ENCODE measurements at regions not wholly inside any gene's neighbourhood (a gene's known extent, or its start where the extent isn't known, plus 50 kb on each side); places are given as distances from the start of the nearest gene placed in this dataset.

DNA sequence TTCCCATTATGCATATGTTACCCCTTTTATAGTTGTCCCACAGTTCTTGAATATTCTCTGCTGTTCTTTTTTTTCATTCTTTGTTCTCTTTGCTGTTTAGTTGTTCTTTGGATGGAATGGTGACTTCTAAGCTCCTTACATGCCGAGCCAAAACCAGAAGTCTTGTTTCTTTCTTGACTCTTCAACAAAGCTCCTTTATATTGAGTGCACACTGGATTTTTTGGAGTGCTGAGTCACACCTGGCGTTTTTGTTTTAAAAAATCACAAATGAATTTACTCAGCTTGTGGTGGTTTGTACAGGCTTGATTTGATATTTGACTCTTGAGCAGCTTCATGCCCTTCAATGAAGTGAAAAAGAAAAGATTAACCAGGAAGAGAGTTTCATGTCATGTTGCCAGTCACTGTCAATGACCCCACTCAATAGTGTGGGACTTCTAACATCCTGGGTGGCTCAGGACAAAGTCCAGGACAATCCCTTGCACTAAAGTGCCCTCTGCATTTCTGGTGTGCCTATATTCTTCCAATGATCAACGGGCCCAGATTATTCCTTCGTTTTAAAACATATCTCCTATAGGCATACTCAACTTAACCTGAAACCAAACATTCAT, 112.4 kb upstream of the SLC38A4 start (continued):
- TF ChIP-seq, protein P1, sequence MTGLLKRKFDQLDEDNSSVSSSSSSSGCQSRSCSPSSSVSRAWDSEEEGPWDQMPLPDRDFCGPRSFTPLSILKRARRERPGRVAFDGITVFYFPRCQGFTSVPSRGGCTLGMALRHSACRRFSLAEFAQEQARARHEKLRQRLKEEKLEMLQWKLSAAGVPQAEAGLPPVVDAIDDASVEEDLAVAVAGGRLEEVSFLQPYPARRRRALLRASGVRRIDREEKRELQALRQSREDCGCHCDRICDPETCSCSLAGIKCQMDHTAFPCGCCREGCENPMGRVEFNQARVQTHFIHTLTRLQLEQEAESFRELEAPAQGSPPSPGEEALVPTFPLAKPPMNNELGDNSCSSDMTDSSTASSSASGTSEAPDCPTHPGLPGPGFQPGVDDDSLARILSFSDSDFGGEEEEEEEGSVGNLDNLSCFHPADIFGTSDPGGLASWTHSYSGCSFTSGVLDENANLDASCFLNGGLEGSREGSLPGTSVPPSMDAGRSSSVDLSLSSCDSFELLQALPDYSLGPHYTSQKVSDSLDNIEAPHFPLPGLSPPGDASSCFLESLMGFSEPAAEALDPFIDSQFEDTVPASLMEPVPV (CRISPR knock-in tag; IDR thresholded peaks at IDR 0.05), result no peak
- peak; percentile 75 for TF ChIP-seq GATAD2A (CRISPR knock-in tag; IDR thresholded peaks at IDR 0.05)
- TF ChIP-seq, protein P2, sequence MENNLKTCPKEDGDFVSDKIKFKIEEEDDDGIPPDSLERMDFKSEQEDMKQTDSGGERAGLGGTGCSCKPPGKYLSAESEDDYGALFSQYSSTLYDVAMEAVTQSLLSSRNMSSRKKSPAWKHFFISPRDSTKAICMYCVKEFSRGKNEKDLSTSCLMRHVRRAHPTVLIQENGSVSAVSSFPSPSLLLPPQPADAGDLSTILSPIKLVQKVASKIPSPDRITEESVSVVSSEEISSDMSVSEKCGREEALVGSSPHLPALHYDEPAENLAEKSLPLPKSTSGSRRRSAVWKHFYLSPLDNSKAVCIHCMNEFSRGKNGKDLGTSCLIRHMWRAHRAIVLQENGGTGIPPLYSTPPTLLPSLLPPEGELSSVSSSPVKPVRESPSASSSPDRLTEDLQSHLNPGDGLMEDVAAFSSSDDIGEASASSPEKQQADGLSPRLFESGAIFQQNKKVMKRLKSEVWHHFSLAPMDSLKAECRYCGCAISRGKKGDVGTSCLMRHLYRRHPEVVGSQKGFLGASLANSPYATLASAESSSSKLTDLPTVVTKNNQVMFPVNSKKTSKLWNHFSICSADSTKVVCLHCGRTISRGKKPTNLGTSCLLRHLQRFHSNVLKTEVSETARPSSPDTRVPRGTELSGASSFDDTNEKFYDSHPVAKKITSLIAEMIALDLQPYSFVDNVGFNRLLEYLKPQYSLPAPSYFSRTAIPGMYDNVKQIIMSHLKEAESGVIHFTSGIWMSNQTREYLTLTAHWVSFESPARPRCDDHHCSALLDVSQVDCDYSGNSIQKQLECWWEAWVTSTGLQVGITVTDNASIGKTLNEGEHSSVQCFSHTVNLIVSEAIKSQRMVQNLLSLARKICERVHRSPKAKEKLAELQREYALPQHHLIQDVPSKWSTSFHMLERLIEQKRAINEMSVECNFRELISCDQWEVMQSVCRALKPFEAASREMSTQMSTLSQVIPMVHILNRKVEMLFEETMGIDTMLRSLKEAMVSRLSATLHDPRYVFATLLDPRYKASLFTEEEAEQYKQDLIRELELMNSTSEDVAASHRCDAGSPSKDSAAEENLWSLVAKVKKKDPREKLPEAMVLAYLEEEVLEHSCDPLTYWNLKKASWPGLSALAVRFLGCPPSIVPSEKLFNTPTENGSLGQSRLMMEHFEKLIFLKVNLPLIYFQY (CRISPR knock-in tag; IDR thresholded peaks at IDR 0.05; ENCODE audit: borderline replicate concordance), result no peak
- TF ChIP-seq ZNF460 (CRISPR knock-in tag; IDR thresholded peaks at IDR 0.05; ENCODE audit: borderline replicate concordance), result no peak
- TF ChIP-seq WIZ (CRISPR knock-in tag; IDR thresholded peaks at IDR 0.05), result no peak
- TF ChIP-seq, protein P3, sequence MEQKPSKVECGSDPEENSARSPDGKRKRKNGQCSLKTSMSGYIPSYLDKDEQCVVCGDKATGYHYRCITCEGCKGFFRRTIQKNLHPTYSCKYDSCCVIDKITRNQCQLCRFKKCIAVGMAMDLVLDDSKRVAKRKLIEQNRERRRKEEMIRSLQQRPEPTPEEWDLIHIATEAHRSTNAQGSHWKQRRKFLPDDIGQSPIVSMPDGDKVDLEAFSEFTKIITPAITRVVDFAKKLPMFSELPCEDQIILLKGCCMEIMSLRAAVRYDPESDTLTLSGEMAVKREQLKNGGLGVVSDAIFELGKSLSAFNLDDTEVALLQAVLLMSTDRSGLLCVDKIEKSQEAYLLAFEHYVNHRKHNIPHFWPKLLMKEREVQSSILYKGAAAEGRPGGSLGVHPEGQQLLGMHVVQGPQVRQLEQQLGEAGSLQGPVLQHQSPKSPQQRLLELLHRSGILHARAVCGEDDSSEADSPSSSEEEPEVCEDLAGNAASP (CRISPR knock-in tag; IDR thresholded peaks at IDR 0.05; ENCODE audit: borderline replicate concordance), result peak; percentile 69; the same call in 1 of the 2 replicates
- TF ChIP-seq ATM (IDR thresholded peaks at IDR 0.05; ENCODE audit: borderline replicate concordance), result no peak
- no peak for TF ChIP-seq TSC22D2 (CRISPR knock-in tag; IDR thresholded peaks at IDR 0.05; ENCODE audit: borderline replicate concordance)
- peak; percentile 48; the same call in 1 of the 2 replicates for TF ChIP-seq KAT8 (CRISPR knock-in tag; IDR thresholded peaks at IDR 0.05)
- TF ChIP-seq, protein P4, sequence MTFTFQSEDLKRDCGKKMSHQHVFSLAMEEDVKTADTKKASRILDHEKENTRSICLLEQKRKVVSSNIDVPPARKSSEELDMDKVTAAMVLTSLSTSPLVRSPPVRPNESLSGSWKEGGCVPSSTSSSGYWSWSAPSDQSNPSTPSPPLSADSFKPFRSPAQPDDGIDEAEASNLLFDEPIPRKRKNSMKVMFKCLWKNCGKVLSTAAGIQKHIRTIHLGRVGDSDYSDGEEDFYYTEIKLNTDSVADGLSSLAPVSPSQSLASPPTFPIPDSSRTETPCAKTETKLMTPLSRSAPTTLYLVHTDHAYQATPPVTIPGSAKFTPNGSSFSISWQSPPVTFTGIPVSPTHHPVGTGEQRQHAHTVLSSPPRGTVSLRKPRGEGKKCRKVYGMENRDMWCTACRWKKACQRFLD (CRISPR knock-in tag; IDR thresholded peaks at IDR 0.05; ENCODE audit: borderline replicate concordance), result no peak
- no peak for TF ChIP-seq ZNF747 (CRISPR knock-in tag; IDR thresholded peaks at IDR 0.05; ENCODE audit: borderline replicate concordance)
- no peak for TF ChIP-seq ZNF749 (CRISPR knock-in tag; IDR thresholded peaks at IDR 0.05; ENCODE audit: borderline replicate concordance)
- no peak for TF ChIP-seq NFKBIZ (CRISPR knock-in tag; IDR thresholded peaks at IDR 0.05)
- TF ChIP-seq NFE2L1 (CRISPR knock-in tag; IDR thresholded peaks at IDR 0.05; ENCODE audit: borderline replicate concordance), result no peak
- TF ChIP-seq, protein P5, sequence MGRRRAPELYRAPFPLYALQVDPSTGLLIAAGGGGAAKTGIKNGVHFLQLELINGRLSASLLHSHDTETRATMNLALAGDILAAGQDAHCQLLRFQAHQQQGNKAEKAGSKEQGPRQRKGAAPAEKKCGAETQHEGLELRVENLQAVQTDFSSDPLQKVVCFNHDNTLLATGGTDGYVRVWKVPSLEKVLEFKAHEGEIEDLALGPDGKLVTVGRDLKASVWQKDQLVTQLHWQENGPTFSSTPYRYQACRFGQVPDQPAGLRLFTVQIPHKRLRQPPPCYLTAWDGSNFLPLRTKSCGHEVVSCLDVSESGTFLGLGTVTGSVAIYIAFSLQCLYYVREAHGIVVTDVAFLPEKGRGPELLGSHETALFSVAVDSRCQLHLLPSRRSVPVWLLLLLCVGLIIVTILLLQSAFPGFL (CRISPR knock-in tag; IDR thresholded peaks at IDR 0.05), result no peak
- TF ChIP-seq SOX13 (IDR thresholded peaks at IDR 0.05), result no peak
- TF ChIP-seq SOX13 (CRISPR knock-in tag; conservative IDR thresholded peaks at IDR 0.05 in 1 of 2, IDR thresholded peaks at IDR 0.05 in 1 of 2), result peak in 1 of 2 experiments; percentile 66; a peak in 1 of 4 replicates
- no peak for TF ChIP-seq TCF7L2 (IDR thresholded peaks at IDR 0.05; ENCODE audit: low read depth, low read length)
- no peak for TF ChIP-seq HNRNPUL1 (IDR thresholded peaks at IDR 0.05; ENCODE audit: low read depth, low read length)
- TF ChIP-seq EP300 (IDR thresholded peaks at IDR 0.05; ENCODE audit: low read depth in 2 of 2, low read length in 2 of 2), result peak in 1 of 2 experiments; percentile 67; a peak in 2 of 4 replicates
- TF ChIP-seq EP300 (CRISPR knock-in tag; IDR thresholded peaks at IDR 0.05; ENCODE audit: borderline replicate concordance), result no peak

Measured in HepG2 (cell line).